GM11168 (cell line): ENCODE measurements at regions not wholly inside any gene's neighbourhood (a gene's known extent, or its start where the extent isn't known, plus 50 kb on each side); places are given as distances from the start of the nearest gene placed in this dataset.

Experiments
- in situ Hi-C: fragments of 300-500 bp; cut with MboI; formaldehyde crosslinking; loops from one replicate; pipeline ENCODE4 v1.12.0; 2022; ENCODE audit warnings: low sequenced_read_pairs; ENCODE audit not compliant: unreplicated experiment

DNA sequence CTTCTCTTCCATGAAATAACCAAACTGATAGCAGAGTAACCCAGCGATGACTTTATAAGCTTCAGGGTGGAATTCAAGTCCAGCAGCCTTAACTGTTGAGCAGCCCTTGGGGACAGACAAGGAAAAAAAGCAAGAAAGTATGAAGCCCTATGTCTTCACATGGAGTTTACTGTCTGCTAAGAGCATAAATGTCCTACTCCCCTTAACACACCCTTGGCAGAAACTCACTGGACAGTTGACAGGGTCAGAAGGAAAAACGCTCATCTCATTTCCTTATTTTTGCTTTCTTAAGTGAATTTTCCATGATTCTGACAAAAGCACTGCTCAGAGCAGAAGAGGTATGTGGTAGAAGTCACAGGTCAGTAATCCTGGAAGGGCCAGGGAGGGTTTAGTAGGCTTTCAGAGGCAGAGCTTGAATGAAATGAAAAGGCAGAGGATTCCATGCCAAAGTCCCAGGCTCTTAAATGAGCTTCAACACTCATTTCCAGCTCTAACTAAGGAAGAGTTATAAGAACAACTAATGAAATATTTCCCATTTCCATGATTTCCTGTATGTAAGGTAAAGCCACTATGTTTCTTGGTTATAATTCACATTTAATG lies 683.3 kb upstream of the KLHL29 start:
- in situ Hi-C loops, result no loop called here

DNA sequence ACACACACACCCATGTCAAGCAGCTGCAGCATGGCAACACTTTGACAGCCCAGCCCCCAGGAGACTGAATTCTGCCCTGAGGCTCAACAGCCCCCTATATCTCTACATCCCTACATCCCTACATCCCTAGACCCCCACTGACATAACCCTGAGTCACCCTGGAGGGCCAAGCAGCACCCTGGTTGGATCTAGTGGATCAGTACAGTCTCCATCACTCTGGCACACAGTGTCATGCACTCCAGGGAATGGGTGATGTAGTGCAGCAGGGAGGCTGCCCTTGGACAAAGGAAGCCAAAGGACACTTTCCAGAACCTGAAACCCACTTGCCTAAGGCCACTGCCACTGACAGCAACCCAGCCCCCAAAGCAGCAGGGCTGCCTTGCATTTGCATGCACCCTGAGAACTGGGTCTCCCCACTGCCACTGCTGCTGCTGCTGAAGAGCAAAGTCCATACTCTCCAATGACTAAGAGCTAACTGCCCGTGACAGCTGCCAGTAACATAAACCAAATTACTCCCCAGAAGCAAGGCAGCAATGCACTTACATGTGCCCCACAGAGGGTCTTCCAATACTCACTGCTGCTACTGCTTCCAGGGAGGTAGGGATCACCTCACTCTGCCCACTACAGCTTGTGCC lies 681.6 kb upstream of the KLHL29 start:
- in situ Hi-C loops, result no loop called here

DNA sequence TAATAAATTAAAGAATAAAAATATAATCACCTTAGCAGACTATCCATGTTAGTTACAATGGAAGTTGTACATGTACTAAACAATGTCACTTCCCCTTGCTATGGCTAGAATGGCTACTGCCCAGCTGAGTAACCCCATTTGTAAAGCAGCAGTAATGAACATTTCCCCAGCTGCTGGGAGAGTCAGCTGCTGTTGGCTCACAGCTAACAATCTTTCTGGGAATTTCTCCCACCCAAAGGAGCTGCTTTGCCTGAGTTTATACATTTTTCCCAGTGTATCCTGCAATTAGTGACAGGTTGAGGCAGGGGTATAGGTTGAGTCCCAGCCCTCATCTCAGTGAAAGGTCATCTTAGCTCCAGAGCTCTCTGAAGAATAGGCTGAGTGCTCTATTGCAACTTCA lies 665.6 kb upstream of the KLHL29 start:
- in situ Hi-C loops, result no loop called here

GRCh38 chr2:22729466-22729865 lies 655.5 kb upstream of the KLHL29 start:
- in situ Hi-C loops, result no loop called here

- in situ Hi-C loops, result no loop called here
Measured at GRCh38 chr2:22734373-22735045, 650.5 kb upstream of the KLHL29 start.

DNA sequence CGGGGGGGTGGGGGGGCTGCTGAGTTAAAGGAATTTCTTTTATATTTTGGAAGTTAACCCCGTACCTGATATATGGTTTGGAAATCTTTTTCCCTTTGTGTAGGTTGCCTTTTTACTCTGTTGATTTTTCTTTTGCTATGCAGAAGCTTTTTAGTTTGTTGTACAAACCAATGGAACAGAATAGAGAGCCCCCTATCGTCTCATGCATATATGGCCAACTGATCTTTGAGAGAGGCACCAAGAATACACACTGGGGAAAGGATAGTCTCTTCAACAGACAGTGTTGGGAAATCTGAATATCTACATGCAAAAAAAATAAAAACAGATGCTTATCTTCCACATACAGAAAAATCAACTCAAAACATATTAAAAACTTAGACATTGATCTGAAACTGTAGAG lies 647.8 kb upstream of the KLHL29 start:
- in situ Hi-C loops, result no loop called here

GRCh38 chr2:22741216-22741615 lies 643.8 kb upstream of the KLHL29 start:
- in situ Hi-C loops, result no loop called here

GRCh38 chr2:22748909-22749308 lies 636.1 kb upstream of the KLHL29 start:
- in situ Hi-C loops, result no loop called here

DNA sequence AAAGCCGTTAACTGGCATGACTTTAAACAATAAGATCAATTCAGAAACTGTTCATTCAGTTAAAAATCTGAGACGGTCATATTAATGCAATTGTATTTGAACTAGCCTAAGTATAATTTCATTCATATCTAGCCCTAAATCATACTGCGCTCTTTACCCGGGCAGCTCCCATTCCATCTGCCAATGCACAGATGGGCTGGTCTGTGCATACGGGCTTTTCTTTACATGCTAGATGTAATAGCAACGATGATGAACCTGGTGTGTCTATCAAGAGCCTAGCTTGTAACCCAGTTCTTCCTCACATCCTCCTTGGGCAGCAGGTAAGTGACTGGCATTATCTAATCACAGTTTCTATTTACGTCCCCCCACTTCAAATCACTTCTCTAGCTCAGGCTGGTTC lies 631.5 kb upstream of the KLHL29 start:
- in situ Hi-C loops, result no loop called here

DNA sequence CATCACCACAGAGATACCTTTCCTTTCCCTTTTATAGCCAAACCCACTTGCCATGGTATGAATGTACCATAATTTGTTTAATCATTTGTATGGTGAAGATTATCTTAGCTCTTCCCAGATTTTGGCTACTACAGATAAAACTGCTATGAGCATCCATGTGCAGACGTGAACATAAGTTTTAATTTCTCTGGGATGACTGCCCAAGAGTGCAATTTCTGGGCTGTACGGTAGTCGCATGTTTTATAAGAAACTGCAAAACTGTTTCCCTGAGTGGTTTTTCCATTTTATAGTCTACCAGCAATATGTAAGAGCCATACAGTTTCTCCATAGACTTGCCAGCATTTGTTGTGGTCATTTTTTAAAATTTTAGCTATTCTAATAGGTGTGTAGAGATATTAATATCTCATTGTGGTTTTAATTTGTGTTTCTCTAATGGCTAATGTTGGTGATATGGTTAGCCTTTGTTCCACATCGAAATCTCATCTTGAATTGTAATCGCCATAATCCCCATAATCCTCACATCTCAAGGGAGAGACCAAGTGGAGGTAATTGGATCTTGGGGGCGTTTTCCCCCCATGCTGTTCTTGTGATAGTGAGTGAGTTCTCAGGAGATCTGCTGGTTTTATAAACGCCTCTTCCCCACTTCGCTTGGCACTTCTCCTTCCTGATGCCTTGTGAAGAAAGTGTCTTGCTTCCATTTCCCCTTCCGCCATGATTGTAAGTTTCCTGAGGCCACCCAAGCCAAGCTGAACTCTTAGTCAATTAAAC lies 628.5 kb upstream of the KLHL29 start:
- in situ Hi-C loops, result no loop called here

DNA sequence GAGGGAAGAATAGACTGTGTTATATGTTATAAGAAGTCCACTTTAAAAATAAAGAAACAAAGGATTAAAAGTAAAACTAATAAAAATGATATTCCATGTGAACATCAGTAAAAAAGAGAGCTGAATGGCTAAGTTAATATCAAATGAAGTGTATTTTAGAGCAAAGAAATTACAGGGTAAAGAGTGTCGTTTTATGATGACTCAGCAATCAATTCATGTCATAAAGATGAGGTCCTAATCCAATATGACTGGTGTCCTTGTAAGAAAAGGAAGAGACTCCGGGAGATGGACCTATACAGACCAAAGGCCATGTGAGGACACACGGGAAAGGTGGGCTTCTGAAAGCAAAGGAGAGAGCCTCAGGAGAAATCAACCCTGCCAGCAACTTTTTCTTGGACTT lies 615.5 kb upstream of the KLHL29 start:
- in situ Hi-C loops, result no loop called here

- in situ Hi-C loops, result no loop called here
Measured at GRCh38 chr2:22784566-22784965, 600.4 kb upstream of the KLHL29 start.

DNA sequence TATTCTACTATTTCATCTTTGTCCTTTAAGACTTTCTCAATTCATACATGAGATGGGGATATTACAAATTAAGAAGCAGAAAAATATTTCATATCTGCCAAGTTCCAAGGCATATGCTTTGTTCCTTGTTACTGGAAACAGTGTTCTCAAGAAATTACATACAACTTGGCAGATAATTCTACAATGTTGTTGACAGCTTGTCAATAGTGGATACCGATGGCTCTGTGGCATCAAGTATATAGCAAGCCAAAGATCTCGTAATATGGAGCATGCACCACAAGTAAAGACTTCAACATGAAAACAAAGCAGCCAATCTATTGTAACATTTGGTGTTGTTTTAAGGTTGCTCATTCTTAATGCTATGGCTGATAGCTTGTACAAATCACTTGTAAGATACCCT lies 598.2 kb upstream of the KLHL29 start:
- in situ Hi-C loops, result no loop called here

GRCh38 chr2:22787745-22788144 lies 597.2 kb upstream of the KLHL29 start:
- in situ Hi-C loops, result no loop called here

- in situ Hi-C loops, result no loop called here
Measured at GRCh38 chr2:22788749-22789327, 596.1 kb upstream of the KLHL29 start.

DNA sequence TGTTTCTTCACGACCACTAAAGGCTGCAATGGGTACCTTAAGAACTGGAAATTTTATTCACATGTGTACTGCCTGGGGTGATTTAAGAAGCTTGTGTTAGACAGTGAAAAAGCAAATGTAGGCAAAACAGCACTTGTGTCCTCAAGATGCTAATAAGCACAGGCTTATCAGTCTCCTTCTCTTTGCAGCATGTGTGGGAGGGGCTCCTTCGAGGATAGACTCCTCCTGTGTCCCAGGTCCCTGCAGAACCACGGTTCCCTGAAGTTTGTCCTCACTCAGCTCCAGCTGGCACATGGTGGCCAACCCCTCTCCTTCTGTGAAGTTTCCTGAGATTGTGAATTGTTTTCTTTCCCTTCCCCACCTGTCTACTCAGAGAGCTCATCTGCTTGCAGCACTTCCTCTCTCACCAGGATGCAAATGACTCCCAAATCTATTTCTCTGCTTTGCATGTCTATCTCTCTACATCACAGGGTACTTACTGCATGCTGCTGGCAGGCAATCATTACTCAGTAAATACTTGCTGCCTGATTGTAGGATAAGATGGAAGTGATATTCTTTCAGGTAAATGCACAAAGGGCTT lies 589.6 kb upstream of the KLHL29 start:
- in situ Hi-C loops, result no loop called here

GRCh38 chr2:22798386-22798785 lies 586.6 kb upstream of the KLHL29 start:
- in situ Hi-C loops, result no loop called here

- in situ Hi-C loops, result no loop called here
Measured at GRCh38 chr2:22800412-22800811, 584.6 kb upstream of the KLHL29 start.

DNA sequence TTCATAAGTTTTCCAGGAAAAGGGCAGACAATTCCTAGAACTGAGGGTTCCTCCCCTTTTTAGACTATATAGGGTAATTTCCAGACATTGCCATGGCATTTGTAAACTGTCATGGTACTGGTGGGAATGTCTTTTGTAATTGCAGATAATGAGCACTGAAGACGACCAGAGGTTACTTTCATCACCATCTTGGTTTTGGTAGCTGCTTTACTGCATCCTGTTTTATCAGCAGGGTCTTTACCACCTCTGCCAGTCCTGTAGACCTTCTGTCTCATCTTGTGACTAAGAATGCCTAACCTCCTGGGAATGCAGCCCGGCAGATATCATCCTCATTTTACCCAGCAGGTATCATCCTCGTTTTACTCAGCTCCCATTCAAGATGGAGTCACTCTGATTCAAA lies 583.9 kb upstream of the KLHL29 start:
- in situ Hi-C loops, result no loop called here

DNA sequence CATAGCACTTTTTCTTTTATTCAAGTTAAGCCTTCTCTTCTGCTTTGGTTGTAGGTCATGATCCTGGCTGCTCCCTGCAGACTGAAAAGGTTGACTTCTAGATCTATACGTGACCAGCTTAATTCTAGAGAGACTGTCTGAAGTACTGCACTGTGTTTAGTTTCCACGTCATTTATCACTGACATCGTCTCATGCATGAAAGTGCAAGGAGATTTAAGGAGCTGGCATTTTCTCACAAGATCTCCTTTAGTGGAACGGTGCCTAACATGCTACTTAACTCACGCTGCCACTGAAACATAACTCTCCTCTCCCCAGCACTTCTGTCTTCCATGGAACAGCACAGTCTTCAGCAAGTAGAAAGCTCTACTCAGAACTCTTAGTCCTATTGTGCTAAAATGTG lies 583.0 kb upstream of the KLHL29 start:
- in situ Hi-C loops, result no loop called here
